Tibial nerve (tissue), 4 donors: ENCODE measurements at regions not wholly inside any gene's neighbourhood (a gene's known extent, or its start where the extent isn't known, plus 50 kb on each side); places are given as distances from the start of the nearest gene placed in this dataset.

Experiments used
- DNase-seq, 2 donors: peaks; one replicate each; pipeline ENCODE4 v3.0.0-alpha.2; 2019; ENCODE audit warnings: low spot score in 2 of 2
- H3K27ac ChIP-seq, 4 donors: fragments of 200-600 bp; sonication (generic) in 3 of 4; one replicate each; pipeline ENCODE4 v1.5.1; 2017 to 2019; ENCODE audit warnings: mild to moderate bottlenecking in 1 of 4
- H3K27me3 ChIP-seq, 2 donors: fragments of 200-600 bp; sonication (generic) in 1 of 2; one replicate each; pipeline versions ENCODE4 v1.5.1 to v1.6.0; 2017 to 2019
- H3K36me3 ChIP-seq, 3 donors: fragments of 200-600 bp; sonication (generic); one replicate each; pipeline ENCODE4 v1.5.1; 2018 to 2019
- H3K4me1 ChIP-seq, 4 donors: fragments of 200-600 bp; sonication (generic) in 3 of 4; one replicate each; pipeline ENCODE4 v1.5.1; 2017 to 2019
- H3K4me3 ChIP-seq, 4 donors: fragments of 200-600 bp; sonication (generic) in 3 of 4; one replicate each; pipeline ENCODE4 v1.5.1; 2017 to 2019; ENCODE audit warnings: mild to moderate bottlenecking in 1 of 4, moderate library complexity in 1 of 4
- H3K9me3 ChIP-seq, 4 donors: fragments of 200-600 bp; sonication (generic) in 3 of 4; one replicate each; pipeline ENCODE4 v1.5.1; 2017 to 2019
- CTCF ChIP-seq, 5 experiments: fragments of 200-600 bp in 3 of 5; fragments of 450-650 bp in 2 of 5; sonication (generic) in 3 of 5; IDR thresholded peaks; one replicate each; pipeline ENCODE4 v1.5.1; 2016 to 2019; ENCODE audit warnings: antibody characterized with exemption in 5 of 5, mild to moderate bottlenecking in 3 of 5, moderate library complexity in 2 of 5
- EP300 ChIP-seq, 2 donors: sonication (generic); formaldehyde crosslinking; IDR thresholded peaks; one replicate each; pipeline ENCODE4 v1.6.1; 2017; ENCODE audit warnings: antibody characterized with exemption in 2 of 2, mild to moderate bottlenecking in 1 of 2
- POLR2A ChIP-seq, 2 donors: fragments of 450-650 bp; IDR thresholded peaks; one replicate each; pipeline ENCODE4 v1.6.1; 2017; ENCODE audit warnings: antibody characterized with exemption in 2 of 2, mild to moderate bottlenecking in 2 of 2, moderate library complexity in 2 of 2
- WGBS, 2 donors: methylation state at CpG; one replicate each; pipeline ENCODE4 v1.1.5; 2018; 5-methylcytosine and 5-hydroxymethylcytosine counted together

GRCh38 chr15:39413558-39413957 lies 167.3 kb upstream of the THBS1 start:
- Histone ChIP-seq H3K36me3 (no peaks in the 10 kb centered on the region), H3K27ac (no peak overlapping the region), H3K9me3 (peaks cover 0 to 10% (median 0%) of the 10 kb centered on the region in 4 donors), H3K4me3 (no peak overlapping the region), H3K27me3 (no peaks in the 10 kb centered on the region), H3K4me1 (peaks cover 0 to 7% (median 0%) of the 10 kb centered on the region in 4 donors)
- DNase-seq = no peak
- no peak for TF ChIP-seq POLR2A (IDR thresholded peaks at IDR 0.05)
- no peak for TF ChIP-seq CTCF (IDR thresholded peaks at IDR 0.05)
- no peak for TF ChIP-seq EP300 (IDR thresholded peaks at IDR 0.05)
- WGBS, 2 donors = 45 to 56% methylated on average over 1 of the region's 1 CpG

DNA sequence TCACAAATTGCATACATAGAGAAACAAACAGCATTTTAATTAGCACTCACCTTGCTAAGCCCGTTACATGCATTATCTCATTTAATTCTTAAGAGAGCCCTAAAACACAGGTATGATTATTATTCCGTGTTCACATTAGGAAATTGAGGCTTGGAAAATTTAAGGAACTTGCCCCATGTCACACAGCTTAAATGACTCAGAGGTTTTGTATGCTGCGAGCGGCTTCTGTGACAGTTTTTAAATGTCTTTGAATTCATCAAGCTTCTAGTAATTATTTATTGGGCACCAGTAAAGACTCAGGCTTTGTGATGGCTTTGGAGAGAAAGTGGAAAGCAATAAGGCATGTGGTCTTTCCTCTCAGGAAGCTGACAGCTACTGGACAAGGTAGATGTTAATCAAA lies 166.7 kb upstream of the THBS1 start:
- peaks cover 0 to 10% (median 0%) of the 10 kb centered on the region in 4 donors for H3K9me3 ChIP-seq
- no peak for DNase-seq
- 68 to 74% methylated on average over 4 of the region's 4 CpGs for WGBS, 2 donors
- no peak overlapping the region for H3K4me3 ChIP-seq
- H3K4me1 ChIP-seq = peaks cover 0 to 7% (median 0%) of the 10 kb centered on the region in 4 donors
- H3K36me3 ChIP-seq = no peaks in the 10 kb centered on the region
- H3K27ac ChIP-seq = no peak overlapping the region
- no peak for TF ChIP-seq CTCF (IDR thresholded peaks at IDR 0.05)
- no peak for TF ChIP-seq POLR2A (IDR thresholded peaks at IDR 0.05)
- TF ChIP-seq EP300 (IDR thresholded peaks at IDR 0.05) = no peak
- H3K27me3 ChIP-seq = no peaks in the 10 kb centered on the region

DNA sequence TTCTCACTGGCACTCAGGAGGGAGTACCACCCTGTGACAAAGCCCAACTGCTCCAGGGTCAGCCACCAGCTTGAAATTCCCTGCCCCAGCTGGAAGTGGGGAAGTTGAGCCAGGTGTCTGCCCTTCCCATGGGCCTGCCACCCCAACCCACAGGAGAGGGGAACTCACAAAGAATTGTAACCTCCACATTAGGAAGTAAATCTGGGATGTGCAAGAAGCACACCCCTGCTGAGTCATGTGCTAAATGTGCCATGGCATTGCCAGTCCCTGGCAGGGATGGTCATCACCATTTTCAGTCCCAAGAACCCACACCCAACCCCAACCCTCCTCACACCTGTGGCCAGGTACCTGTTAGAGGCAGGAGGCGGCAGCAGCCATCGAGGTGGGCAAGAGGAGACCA lies 165.2 kb upstream of the THBS1 start:
- H3K27ac ChIP-seq = no peak overlapping the region

DNA sequence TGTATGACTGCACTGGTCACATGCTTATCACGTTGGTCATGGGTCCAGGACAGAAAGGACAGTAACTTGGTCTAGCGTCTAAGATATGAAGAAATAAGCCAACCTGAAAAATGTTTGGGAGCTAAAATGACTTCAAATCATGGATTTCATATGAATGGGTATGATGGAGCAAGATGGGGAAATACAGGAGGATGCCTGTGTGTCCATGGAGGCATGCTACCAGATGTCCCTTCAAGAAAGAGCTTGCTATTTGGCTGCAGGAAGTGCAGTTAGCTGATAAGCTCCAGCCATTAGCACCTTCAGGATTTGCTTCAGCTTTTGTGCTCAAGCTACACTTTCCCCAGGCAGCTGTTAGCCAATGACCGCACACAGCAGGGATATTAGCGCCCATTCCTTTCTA lies 164.6 kb upstream of the THBS1 start:
- H3K36me3 ChIP-seq = no peaks in the 10 kb centered on the region
- no peaks in the 10 kb centered on the region for H3K27me3 ChIP-seq
- no peak for DNase-seq
- H3K4me1 ChIP-seq = peaks cover 0 to 7% (median 0%) of the 10 kb centered on the region in 4 donors
- H3K9me3 ChIP-seq = peaks cover 0 to 10% (median 0%) of the 10 kb centered on the region in 4 donors
- TF ChIP-seq CTCF (IDR thresholded peaks at IDR 0.05) (no peak), POLR2A (IDR thresholded peaks at IDR 0.05) (no peak), EP300 (IDR thresholded peaks at IDR 0.05) (no peak)
- H3K4me3 ChIP-seq = no peak overlapping the region
- WGBS, 2 donors = 94 to 97% methylated on average over 4 of the region's 4 CpGs
- no peak overlapping the region for H3K27ac ChIP-seq

More for the DNA sequence above, 165.2 kb upstream of the THBS1 start:
- TF ChIP-seq EP300 (IDR thresholded peaks at IDR 0.05) = no peak
- no peak for TF ChIP-seq POLR2A (IDR thresholded peaks at IDR 0.05)
- TF ChIP-seq CTCF (IDR thresholded peaks at IDR 0.05) = no peak
- Histone ChIP-seq H3K4me3 (no peak overlapping the region), H3K27me3 (no peaks in the 10 kb centered on the region), H3K9me3 (peaks cover 0 to 10% (median 0%) of the 10 kb centered on the region in 4 donors), H3K4me1 (peaks cover 0 to 7% (median 0%) of the 10 kb centered on the region in 4 donors), H3K36me3 (no peaks in the 10 kb centered on the region)
- DNase-seq = no peak
- WGBS, 2 donors = 42 to 100% methylated on average over 1 to 2 of the region's 2 CpGs

DNA sequence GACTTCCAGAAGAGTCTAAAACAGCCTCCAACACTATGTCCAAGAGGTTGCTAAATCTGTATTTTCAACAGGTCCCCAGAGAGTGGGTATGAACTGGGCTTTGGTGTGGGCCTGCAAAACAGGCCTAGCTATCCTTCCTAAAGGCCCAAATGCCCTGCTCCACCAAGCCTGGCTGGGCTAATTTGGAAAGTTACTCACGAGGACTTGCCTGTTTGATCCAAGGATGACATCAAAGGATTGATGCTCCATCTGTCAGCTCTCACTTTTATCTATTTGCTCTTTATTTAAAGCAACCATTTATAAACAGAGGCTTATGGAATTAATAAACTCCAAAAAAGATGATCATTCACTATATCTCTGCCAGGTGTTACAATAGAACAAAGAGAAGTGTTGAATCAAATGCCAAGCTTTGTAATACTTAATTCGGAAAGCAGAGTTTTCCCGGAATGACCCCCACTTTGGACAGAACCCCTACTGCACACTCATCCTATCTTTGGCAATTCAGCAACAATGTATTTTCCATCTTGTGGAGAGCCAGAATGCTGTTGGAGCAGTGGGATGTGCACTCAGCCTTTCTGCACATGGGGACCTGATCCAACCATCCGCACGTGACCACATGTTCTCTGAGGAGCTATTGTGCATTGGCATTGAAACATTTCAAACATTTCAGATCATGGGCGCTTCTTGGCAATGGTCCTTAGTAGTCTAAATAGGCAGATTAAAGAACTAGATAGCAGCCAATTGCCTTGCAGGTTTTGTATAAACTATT lies 163.3 kb upstream of the THBS1 start:
- TF ChIP-seq POLR2A (IDR thresholded peaks at IDR 0.05) (no peak), CTCF (IDR thresholded peaks at IDR 0.05) (no peak), EP300 (IDR thresholded peaks at IDR 0.05) (peak in 1 of 2 donors; percentile 36)
- DNase-seq = no peak
- 45 to 50% methylated on average over 6 of the region's 6 CpGs for WGBS, 2 donors

More for the DNA sequence above, 163.3 kb upstream of the THBS1 start:
- Histone ChIP-seq H3K4me1 (peaks cover 0 to 7% (median 0%) of the 10 kb centered on the region in 4 donors), H3K9me3 (peaks cover 0 to 10% (median 0%) of the 10 kb centered on the region in 4 donors), H3K27me3 (no peaks in the 10 kb centered on the region), H3K4me3 (no peak overlapping the region), H3K27ac (peak overlapping the region in 2 of 4 donors; percentile 27 to 30), H3K36me3 (no peaks in the 10 kb centered on the region)
